Erythroblast (primary cell): ENCODE measurements at regions not wholly inside any gene's neighbourhood (a gene's known extent, or its start where the extent isn't known, plus 50 kb on each side); places are given as distances from the start of the nearest gene placed in this dataset.
A peak's percentile ranks its signal among the peaks of the same experiment; 100 is the strongest.
"Not testable (repeated sequence)": the region's sequence is repeated elsewhere in the genome, so short reads cannot be mapped to it uniquely, and the experiment has no call there.

Source experiments
- DNase-seq, 2 experiments: peaks; one replicate each; lab custom pipeline; 2025; lab: John Stamatoyannopoulos, UW
- GATA1 ChIP-seq: IDR thresholded peaks from 2 replicates; pipeline ENCODE4 v1.6.1; 2011; ENCODE audit warnings: low read depth, mild to moderate bottlenecking, control low read depth, low read length, moderate library complexity
- POLR2A ChIP-seq: IDR thresholded peaks from 2 replicates; pipeline ENCODE4 v1.6.1; 2011; ENCODE audit warnings: mild to moderate bottlenecking, low read length

GRCh38 chrX:155819966-155820491 lies 61.1 kb upstream of the VAMP7 start:
- no peak for TF ChIP-seq GATA1
- TF ChIP-seq POLR2A, result no peak
- peak; percentile 73 to 81 for DNase-seq

- TF ChIP-seq GATA1 (no peak), POLR2A (no peak)
- DNase-seq, result no peak
These were observed 61.6 kb upstream of the VAMP7 start for GRCh38 chrX:155819525-155819924.

GRCh38 chrX:155814391-155814790 lies 66.8 kb upstream of the VAMP7 start:
- DNase-seq, result not testable (repeated sequence)

- no peak for DNase-seq
These were observed 101.3 kb upstream of the VAMP7 start for GRCh38 chrX:155779831-155780230.

GRCh38 chrX:155778844-155779553 lies 102.1 kb upstream of the VAMP7 start:
- no peak for TF ChIP-seq GATA1

More at GRCh38 chrX:155779831-155780230, 101.3 kb upstream of the VAMP7 start:
- no peak for TF ChIP-seq POLR2A
- no peak for TF ChIP-seq GATA1

GRCh38 chrX:155774387-155774786 lies 106.8 kb upstream of the VAMP7 start:
- no peak for DNase-seq
- TF ChIP-seq POLR2A, result no peak

More at GRCh38 chrX:155778844-155779553, 102.1 kb upstream of the VAMP7 start:
- DNase-seq, result no peak

GRCh38 chrX:155767876-155768769 lies 113.0 kb upstream of the VAMP7 start:
- DNase-seq, result no peak
- TF ChIP-seq POLR2A, result no peak
- TF ChIP-seq GATA1, result no peak

- peak; percentile 1 to 25 for DNase-seq
- TF ChIP-seq POLR2A (no peak), GATA1 (no peak)
These were observed 113.9 kb upstream of the VAMP7 start for GRCh38 chrX:155767051-155767875.

- TF ChIP-seq GATA1 (no peak), POLR2A (no peak)
- no peak for DNase-seq
These were observed 114.8 kb upstream of the VAMP7 start for GRCh38 chrX:155766321-155766720.

GRCh38 chrX:155761185-155761584 lies 120.0 kb upstream of the VAMP7 start:
- no peak for DNase-seq
- no peak for TF ChIP-seq POLR2A

- TF ChIP-seq GATA1, result no peak
- no peak for TF ChIP-seq POLR2A
- DNase-seq, result no peak
These were observed 123.9 kb upstream of the VAMP7 start for GRCh38 chrX:155757046-155757759.

GRCh38 chrX:155755706-155756337 lies 125.3 kb upstream of the VAMP7 start:
- TF ChIP-seq POLR2A (no peak), GATA1 (no peak)
- DNase-seq, result no peak
